HCT116 (cell line): ENCODE measurements at regions not wholly inside any gene's neighbourhood (a gene's known extent, or its start where the extent isn't known, plus 50 kb on each side); places are given as distances from the start of the nearest gene placed in this dataset.

Experiments used
- ATAC-seq: fragments of 200-7000 bp; cut with Tn5 transposase; 2 replicates; pipeline ENCODE4 v1.9.1; 2020; ENCODE audit warnings: mild to moderate bottlenecking, moderate library complexity
- BruUV-seq: library from RNA; stranded (reverse); fragments of 400-500 nt; replicated peaks from 2 replicates; lab custom pipeline; 2021; lab: Mats Ljungman, UMichigan
- CTCF ChIA-PET: fragments of 300-600 bp; sonication (Branson Sonifier 250); formaldehyde crosslinking; loops from one replicate; lab custom pipeline; 2021; ENCODE audit warnings: antibody characterized with exemption; lab: Charles Lee
- POLR2A ChIA-PET: fragments of 300-600, 350-600 bp; sonication (Branson Sonifier 250); formaldehyde crosslinking; loops from one replicate; lab custom pipeline; 2021; ENCODE audit warnings: antibody characterized with exemption; lab: Charles Lee
- RAD21 ChIA-PET, 2 experiments: fragments of 300-600 bp; sonication (Branson Sonifier 250); formaldehyde crosslinking; loops; one replicate each; lab custom pipeline; 2023; ENCODE audit warnings: low total read pairs in 2 of 2; ENCODE audit not compliant: uncharacterized antibody in 2 of 2, unreplicated experiment in 2 of 2, low non-redundant PET in 1 of 2; lab: Charles Lee
- DNase-seq: peaks from one replicate; pipeline ENCODE4 v3.0.0-alpha.2; 2010; ENCODE audit warnings: low read depth, low spot score
- H2AFZ ChIP-seq: fragments of 200-600 bp; shearing (Covaris generic), sonication (generic); 2 replicates; pipeline ENCODE4 v1.6.1; 2017; ENCODE audit warnings: low read depth, mixed run types, mixed read lengths, antibody characterized with exemption, low read length; ENCODE audit not compliant: poor library complexity, severe bottlenecking
- H3K27ac ChIP-seq: 2 replicates; pipeline ENCODE4 v1.5.1; 2012; ENCODE audit warnings: low read depth, low read length
- H3K27me3 ChIP-seq: fragments of 200-600 bp; sonication (generic); 2 replicates; pipeline ENCODE4 v1.6.1; 2016; ENCODE audit warnings: mixed run types, low read length, mixed read lengths; ENCODE audit not compliant: insufficient read depth
- H3K36me3 ChIP-seq, 2 experiments: fragments of 200-500 bp in 1 of 2; fragments of 200-600 bp in 1 of 2; sonication (Bioruptor generic) in 1 of 2; sonication (generic) in 1 of 2; 2 replicates each; pipeline versions ENCODE4 v1.5.1 to v1.6.1; 2014 to 2016; ENCODE audit warnings: low read length in 2 of 2, inconsistent platforms in 1 of 2, mixed read lengths in 1 of 2, mixed run types in 1 of 2; ENCODE audit not compliant: insufficient read depth in 2 of 2, control insufficient read depth in 1 of 2
- H3K4me1 ChIP-seq, 2 experiments: fragments of 200-600 bp in 1 of 2; sonication (generic) in 1 of 2; 2 replicates each; pipeline versions ENCODE4 v1.5.1 to v1.6.1; 2012 to 2017; ENCODE audit warnings: low read length in 2 of 2, inconsistent platforms in 1 of 2, mild to moderate bottlenecking in 1 of 2, mixed read lengths in 1 of 2, mixed run types in 1 of 2, moderate library complexity in 1 of 2; ENCODE audit not compliant: insufficient read depth in 2 of 2, control insufficient read depth in 1 of 2
- H3K4me2 ChIP-seq: fragments of 200-600 bp; sonication (generic); 2 replicates; pipeline ENCODE4 v1.6.1; 2017; ENCODE audit warnings: mixed run types, low read length, mixed read lengths
- H3K4me3 ChIP-seq, 2 experiments: fragments of 200-600 bp in 1 of 2; sonication (generic) in 1 of 2; replicated peaks in 1 of 2; 2 replicates each; pipeline ENCODE4 v1.5.1; 2011 to 2016; ENCODE audit warnings: low read length in 2 of 2, control low read depth in 1 of 2, low read depth in 1 of 2, mild to moderate bottlenecking in 1 of 2, mixed read lengths in 1 of 2, mixed run types in 1 of 2
- H3K79me2 ChIP-seq: fragments of 200-600 bp; sonication (generic); 2 replicates; pipeline ENCODE4 v1.6.1; 2017; ENCODE audit warnings: mild to moderate bottlenecking, mixed run types, low read length, moderate library complexity, mixed read lengths; ENCODE audit not compliant: insufficient read depth
- H3K9ac ChIP-seq: fragments of 200-600 bp; sonication (generic); 2 replicates; pipeline ENCODE4 v1.6.1; 2016; ENCODE audit warnings: low read length, mixed read lengths
- H3K9me2 ChIP-seq: fragments of 200-600 bp; sonication (generic), shearing (Covaris generic); 2 replicates; pipeline ENCODE4 v1.6.1; 2017; ENCODE audit warnings: mixed run types, mild to moderate bottlenecking, moderate library complexity; ENCODE audit not compliant: insufficient read depth
- H3K9me3 ChIP-seq, 2 experiments: fragments of 200-500 bp in 1 of 2; fragments of 200-600 bp in 1 of 2; sonication (Bioruptor generic) in 1 of 2; sonication (generic) in 1 of 2; 2 replicates each; pipeline ENCODE4 v1.6.1; 2014 to 2017; ENCODE audit warnings: low read length in 2 of 2, mixed read lengths in 2 of 2, inconsistent platforms in 1 of 2, low read depth in 1 of 2, mild to moderate bottlenecking in 1 of 2, mixed run types in 1 of 2, moderate library complexity in 1 of 2; ENCODE audit not compliant: control insufficient read depth in 1 of 2, insufficient read depth in 1 of 2
- H4K20me1 ChIP-seq: fragments of 200-600 bp; sonication (generic), shearing (Covaris generic); 2 replicates; pipeline ENCODE4 v1.6.1; 2017; ENCODE audit warnings: mixed run types, mild to moderate bottlenecking, moderate library complexity; ENCODE audit not compliant: insufficient read depth
- CBX3 ChIP-seq: IDR thresholded peaks from 2 replicates; pipeline ENCODE4 v1.6.1; 2012; ENCODE audit warnings: low read depth
- CEBPB ChIP-seq: IDR thresholded peaks from 2 replicates; pipeline ENCODE4 v1.6.1; 2012; ENCODE audit warnings: low read depth
- ELF1 ChIP-seq: IDR thresholded peaks from 2 replicates; pipeline ENCODE4 v1.6.1; 2012; ENCODE audit warnings: low read depth, borderline replicate concordance
- EZH2phosphoT487 ChIP-seq: fragments of 200-600 bp; IDR thresholded peaks from 2 replicates; pipeline ENCODE4 v1.6.1; 2018; ENCODE audit warnings: antibody characterized with exemption, borderline replicate concordance
- FOSL1 ChIP-seq: IDR thresholded peaks from 2 replicates; pipeline ENCODE4 v1.6.1; 2012; ENCODE audit warnings: low read depth
- JUND ChIP-seq: IDR thresholded peaks from 2 replicates; pipeline ENCODE4 v1.6.1; 2012
- POLR2A ChIP-seq: IDR thresholded peaks from 2 replicates; pipeline ENCODE4 v1.7.0; 2011; ENCODE audit warnings: borderline replicate concordance; ENCODE audit not compliant: insufficient read depth, insufficient read length; ENCODE audit errors: extremely low read depth
- POLR2AphosphoS5 ChIP-seq: IDR thresholded peaks from 2 replicates; pipeline ENCODE4 v1.6.1; 2011; ENCODE audit warnings: mild to moderate bottlenecking, low read depth, low read length, moderate library complexity
- SP1 ChIP-seq: IDR thresholded peaks from 2 replicates; pipeline ENCODE4 v1.6.1; 2012; ENCODE audit warnings: low read depth
- SRF ChIP-seq: IDR thresholded peaks from 2 replicates; pipeline ENCODE4 v1.6.1; 2012; ENCODE audit warnings: low read depth
- TCF7L2 ChIP-seq: IDR thresholded peaks from 2 replicates; pipeline ENCODE4 v1.7.0; 2011; ENCODE audit warnings: borderline replicate concordance, inconsistent platforms; ENCODE audit not compliant: insufficient read depth, insufficient read length; ENCODE audit errors: extremely low read depth
- YY1 ChIP-seq: IDR thresholded peaks from 2 replicates; pipeline ENCODE4 v1.6.1; 2011; ENCODE audit warnings: low read length, low read depth, moderate library complexity, mild to moderate bottlenecking; ENCODE audit not compliant: insufficient replicate concordance; ENCODE audit errors: extremely low read depth
- ZNF274 ChIP-seq: fragments of 200-500 bp; sonication (Bioruptor generic); IDR thresholded peaks from 2 replicates; pipeline ENCODE4 v1.6.1; 2014; ENCODE audit warnings: mild to moderate bottlenecking, low read depth, low read length, inconsistent platforms
- intact Hi-C: fragments of 100-400 bp; cut with micrococcal nuclease; formaldehyde crosslinking; loops from 2 replicates; pipeline ENCODE4 v1.10.0; 2022
- TF ChIP-seq, protein P1 (sequence below): IDR thresholded peaks from 2 replicates; pipeline ENCODE4 v1.6.1; 2012; ENCODE audit warnings: low read depth
- TF ChIP-seq, protein P2 (sequence below): IDR thresholded peaks from 2 replicates; pipeline ENCODE4 v1.6.1; 2012
- TF ChIP-seq, protein P3 (sequence below): IDR thresholded peaks from 2 replicates; pipeline ENCODE4 v1.6.1; 2012
- TF ChIP-seq, protein P4 (sequence below), 3 experiments: fragments of 200-600 bp in 1 of 3; sonication (generic) in 1 of 3; IDR thresholded peaks in 2 of 3; conservative IDR thresholded peaks in 1 of 3; 2 replicates each; pipeline ENCODE4 v1.5.1; 2012 to 2017; ENCODE audit warnings: low read depth in 2 of 3, low read length in 2 of 3, antibody characterized with exemption in 1 of 3, borderline replicate concordance in 1 of 3, control low read depth in 1 of 3, mild to moderate bottlenecking in 1 of 3, mixed read lengths in 1 of 3, mixed run types in 1 of 3, moderate library complexity in 1 of 3; ENCODE audit not compliant: insufficient read depth in 1 of 3
- TF ChIP-seq, protein P5 (sequence below): IDR thresholded peaks from 2 replicates; pipeline ENCODE4 v1.6.1; 2011; ENCODE audit warnings: mild to moderate bottlenecking, low read length, moderate library complexity; ENCODE audit not compliant: insufficient replicate concordance; ENCODE audit errors: extremely low read depth

DNA sequence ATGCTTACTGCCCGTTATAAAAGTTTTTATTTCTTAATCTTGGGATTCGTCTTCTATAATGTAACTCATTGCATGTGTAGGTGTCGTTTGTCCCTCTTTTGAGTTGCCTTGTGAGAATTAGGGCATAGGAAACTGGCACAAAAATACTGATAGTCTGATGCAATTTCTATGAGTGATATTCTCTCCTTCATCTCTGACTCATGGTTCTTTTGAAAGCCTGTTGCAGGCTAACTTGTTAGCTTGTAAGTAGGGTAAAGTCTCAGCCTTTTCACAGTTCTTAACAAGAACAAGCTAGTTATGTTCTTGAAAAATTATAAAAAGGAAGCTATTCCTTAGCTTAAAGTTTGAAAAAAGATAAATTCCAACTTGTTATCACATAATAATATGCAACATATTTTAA is 1085.4 kb upstream of the NRXN1 start:
- Histone ChIP-seq H2AFZ (peak overlapping the region; percentile 65), H3K79me2 (no peaks in the 10 kb centered on the region), H3K4me2 (0 out of 2 replicates have a peak overlapping the region, but pooled peaks have one; percentile 5), H4K20me1 (no peaks in the 10 kb centered on the region), H3K9me2 (peaks cover 3% of the 10 kb centered on the region; the same call in 1 of the 2 replicates), H3K36me3 (no peaks in the 10 kb centered on the region), H3K27ac (no peak overlapping the region), H3K9ac (no peak overlapping the region), H3K27me3 (no peaks in the 10 kb centered on the region), H3K4me3 (no peak overlapping the region), H3K4me1 (peaks cover 0 to 15% of the 10 kb centered on the region in 2 experiments; a peak in 2 of 4 replicates), H3K9me3 (no peaks in the 10 kb centered on the region)
- POLR2A ChIA-PET: no interaction called here
- intact Hi-C loops: no loop called here
- RAD21 ChIA-PET: no interaction called here
- BruUV-seq: no TSS peak
- DNase-seq: no peak
- CTCF ChIA-PET: no interaction called here
- TF ChIP-seq YY1 (no peak), FOSL1 (peak; percentile 34; the same call in 1 of the 2 replicates), CBX3 (0 out of 2 replicates have a peak, but pooled peaks have one; percentile 46), JUND (no peak), ZNF274 (no peak), ELF1 (no peak), POLR2AphosphoS5 (no peak), POLR2A (no peak), SP1 (no peak), TCF7L2 (no peak), CEBPB (peak; percentile 78), SRF (no peak), EZH2phosphoT487 (no peak)
- TF ChIP-seq, protein P1, sequence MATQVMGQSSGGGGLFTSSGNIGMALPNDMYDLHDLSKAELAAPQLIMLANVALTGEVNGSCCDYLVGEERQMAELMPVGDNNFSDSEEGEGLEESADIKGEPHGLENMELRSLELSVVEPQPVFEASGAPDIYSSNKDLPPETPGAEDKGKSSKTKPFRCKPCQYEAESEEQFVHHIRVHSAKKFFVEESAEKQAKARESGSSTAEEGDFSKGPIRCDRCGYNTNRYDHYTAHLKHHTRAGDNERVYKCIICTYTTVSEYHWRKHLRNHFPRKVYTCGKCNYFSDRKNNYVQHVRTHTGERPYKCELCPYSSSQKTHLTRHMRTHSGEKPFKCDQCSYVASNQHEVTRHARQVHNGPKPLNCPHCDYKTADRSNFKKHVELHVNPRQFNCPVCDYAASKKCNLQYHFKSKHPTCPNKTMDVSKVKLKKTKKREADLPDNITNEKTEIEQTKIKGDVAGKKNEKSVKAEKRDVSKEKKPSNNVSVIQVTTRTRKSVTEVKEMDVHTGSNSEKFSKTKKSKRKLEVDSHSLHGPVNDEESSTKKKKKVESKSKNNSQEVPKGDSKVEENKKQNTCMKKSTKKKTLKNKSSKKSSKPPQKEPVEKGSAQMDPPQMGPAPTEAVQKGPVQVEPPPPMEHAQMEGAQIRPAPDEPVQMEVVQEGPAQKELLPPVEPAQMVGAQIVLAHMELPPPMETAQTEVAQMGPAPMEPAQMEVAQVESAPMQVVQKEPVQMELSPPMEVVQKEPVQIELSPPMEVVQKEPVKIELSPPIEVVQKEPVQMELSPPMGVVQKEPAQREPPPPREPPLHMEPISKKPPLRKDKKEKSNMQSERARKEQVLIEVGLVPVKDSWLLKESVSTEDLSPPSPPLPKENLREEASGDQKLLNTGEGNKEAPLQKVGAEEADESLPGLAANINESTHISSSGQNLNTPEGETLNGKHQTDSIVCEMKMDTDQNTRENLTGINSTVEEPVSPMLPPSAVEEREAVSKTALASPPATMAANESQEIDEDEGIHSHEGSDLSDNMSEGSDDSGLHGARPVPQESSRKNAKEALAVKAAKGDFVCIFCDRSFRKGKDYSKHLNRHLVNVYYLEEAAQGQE: no peak
- TF ChIP-seq, protein P2, sequence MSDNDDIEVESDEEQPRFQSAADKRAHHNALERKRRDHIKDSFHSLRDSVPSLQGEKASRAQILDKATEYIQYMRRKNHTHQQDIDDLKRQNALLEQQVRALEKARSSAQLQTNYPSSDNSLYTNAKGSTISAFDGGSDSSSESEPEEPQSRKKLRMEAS: 0 out of 2 replicates have a peak, but pooled peaks have one; percentile 16
- TF ChIP-seq, protein P3, sequence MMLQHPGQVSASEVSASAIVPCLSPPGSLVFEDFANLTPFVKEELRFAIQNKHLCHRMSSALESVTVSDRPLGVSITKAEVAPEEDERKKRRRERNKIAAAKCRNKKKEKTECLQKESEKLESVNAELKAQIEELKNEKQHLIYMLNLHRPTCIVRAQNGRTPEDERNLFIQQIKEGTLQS: peak; percentile 12; the same call in 1 of the 2 replicates
- TF ChIP-seq, protein P4, sequence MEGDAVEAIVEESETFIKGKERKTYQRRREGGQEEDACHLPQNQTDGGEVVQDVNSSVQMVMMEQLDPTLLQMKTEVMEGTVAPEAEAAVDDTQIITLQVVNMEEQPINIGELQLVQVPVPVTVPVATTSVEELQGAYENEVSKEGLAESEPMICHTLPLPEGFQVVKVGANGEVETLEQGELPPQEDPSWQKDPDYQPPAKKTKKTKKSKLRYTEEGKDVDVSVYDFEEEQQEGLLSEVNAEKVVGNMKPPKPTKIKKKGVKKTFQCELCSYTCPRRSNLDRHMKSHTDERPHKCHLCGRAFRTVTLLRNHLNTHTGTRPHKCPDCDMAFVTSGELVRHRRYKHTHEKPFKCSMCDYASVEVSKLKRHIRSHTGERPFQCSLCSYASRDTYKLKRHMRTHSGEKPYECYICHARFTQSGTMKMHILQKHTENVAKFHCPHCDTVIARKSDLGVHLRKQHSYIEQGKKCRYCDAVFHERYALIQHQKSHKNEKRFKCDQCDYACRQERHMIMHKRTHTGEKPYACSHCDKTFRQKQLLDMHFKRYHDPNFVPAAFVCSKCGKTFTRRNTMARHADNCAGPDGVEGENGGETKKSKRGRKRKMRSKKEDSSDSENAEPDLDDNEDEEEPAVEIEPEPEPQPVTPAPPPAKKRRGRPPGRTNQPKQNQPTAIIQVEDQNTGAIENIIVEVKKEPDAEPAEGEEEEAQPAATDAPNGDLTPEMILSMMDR (IDR thresholded peaks at IDR 0.05 in 2 of 3, conservative IDR thresholded peaks at IDR 0.05 in 1 of 3; ENCODE audit: borderline replicate concordance in 1 of 3, insufficient read depth in 1 of 3, low read depth in 2 of 3, low read length in 2 of 3): no peak
- TF ChIP-seq, protein P5, sequence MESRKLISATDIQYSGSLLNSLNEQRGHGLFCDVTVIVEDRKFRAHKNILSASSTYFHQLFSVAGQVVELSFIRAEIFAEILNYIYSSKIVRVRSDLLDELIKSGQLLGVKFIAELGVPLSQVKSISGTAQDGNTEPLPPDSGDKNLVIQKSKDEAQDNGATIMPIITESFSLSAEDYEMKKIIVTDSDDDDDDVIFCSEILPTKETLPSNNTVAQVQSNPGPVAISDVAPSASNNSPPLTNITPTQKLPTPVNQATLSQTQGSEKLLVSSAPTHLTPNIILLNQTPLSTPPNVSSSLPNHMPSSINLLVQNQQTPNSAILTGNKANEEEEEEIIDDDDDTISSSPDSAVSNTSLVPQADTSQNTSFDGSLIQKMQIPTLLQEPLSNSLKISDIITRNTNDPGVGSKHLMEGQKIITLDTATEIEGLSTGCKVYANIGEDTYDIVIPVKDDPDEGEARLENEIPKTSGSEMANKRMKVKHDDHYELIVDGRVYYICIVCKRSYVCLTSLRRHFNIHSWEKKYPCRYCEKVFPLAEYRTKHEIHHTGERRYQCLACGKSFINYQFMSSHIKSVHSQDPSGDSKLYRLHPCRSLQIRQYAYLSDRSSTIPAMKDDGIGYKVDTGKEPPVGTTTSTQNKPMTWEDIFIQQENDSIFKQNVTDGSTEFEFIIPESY: no peak
- no peak for ATAC-seq
